ENCODE measurements at regions not wholly inside any gene's neighbourhood (a gene's known extent, or its start where the extent isn't known, plus 50 kb on each side); places are given as distances from the start of the nearest gene placed in this dataset.
A peak's percentile ranks its signal among the peaks of the same experiment; 100 is the strongest.

DNA sequence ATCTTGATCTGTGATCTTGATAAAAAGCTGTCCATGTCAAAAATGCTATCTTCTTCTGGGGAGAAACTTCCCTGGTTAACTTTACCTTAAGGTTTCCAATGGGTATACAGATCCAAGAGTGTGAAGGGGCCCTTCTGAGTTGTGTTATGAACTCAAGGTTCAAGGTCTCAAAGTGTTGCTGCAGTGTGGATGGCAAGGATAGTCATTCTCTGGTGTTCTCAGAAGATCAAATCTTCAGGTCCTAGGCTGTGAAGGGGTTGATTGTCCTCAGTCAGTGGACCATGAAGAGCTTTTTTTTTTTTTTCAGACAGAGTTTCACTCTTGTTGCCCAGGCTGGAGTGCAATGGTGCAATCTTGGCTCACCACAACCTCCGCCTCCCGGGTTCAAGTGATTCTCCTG, 114.4 kb downstream of the SPTSSA start:
- DNase-seq: no peak

DNA sequence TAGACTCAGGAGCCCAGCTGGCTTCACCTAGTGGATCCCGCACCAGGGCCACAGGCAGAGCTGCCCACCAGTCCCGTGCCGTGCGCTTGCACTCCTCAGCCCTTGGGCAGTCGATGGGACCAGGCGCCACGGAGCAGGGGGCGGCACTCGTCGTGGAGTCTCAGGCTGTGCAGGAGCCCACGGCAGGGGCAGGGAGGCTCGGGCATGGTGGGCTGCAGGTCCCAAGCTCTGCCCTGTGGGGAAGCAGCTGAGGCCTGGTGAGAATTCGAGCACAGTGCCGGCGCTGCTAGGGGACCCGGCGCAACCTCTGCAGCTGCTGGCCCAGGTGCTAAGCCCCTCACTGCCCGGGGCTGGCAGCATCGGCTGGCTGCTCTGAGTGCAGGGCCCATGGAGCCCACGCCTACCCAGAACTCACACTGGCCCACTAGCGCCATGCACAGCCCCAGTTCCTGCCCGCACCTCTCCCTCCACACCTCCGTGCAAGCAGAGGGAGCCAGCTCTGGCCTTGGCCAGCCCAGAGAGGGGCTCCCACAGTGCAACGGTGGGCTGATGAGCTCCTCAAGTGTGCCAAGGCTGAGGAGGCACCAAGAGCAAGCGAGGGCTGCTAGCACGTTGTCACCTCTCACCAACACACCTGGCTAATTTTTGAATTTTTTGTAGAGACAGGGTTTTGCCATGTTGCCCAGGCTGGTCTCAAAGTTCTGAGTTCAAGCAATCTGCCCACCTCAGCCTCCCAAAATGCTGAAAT, 116.1 kb downstream of the SPTSSA start:
- DNase-seq: no peak

GRCh38 chr14:34344318-34344717, 117.7 kb downstream of the SPTSSA start:
- no peak for DNase-seq

- DNase-seq: no peak
Observed at GRCh38 chr14:34340025-34340625, 121.9 kb downstream of the SPTSSA start.

GRCh38 chr14:34338056-34338455, 124.0 kb downstream of the SPTSSA start:
- no peak for DNase-seq

DNA sequence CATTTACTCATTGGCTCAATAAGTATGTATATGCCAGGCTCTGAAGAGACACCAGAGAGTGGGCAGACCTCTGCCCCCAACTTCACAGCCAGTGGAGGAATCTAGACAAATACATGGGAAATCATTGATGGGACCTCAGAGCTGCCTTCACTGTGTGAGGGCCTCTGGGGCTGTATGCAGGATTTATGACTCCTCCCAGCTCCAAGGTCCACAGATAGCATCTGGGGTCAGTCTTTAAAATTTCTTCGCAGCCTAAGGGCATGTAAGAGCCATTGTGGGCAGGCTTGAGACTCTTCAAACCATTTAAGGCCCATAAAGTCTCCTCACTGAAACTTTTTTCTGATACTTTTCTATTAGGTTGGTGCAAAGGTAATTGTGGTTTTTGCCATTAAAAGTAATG, 125.5 kb downstream of the SPTSSA start:
- no peak for DNase-seq

DNA sequence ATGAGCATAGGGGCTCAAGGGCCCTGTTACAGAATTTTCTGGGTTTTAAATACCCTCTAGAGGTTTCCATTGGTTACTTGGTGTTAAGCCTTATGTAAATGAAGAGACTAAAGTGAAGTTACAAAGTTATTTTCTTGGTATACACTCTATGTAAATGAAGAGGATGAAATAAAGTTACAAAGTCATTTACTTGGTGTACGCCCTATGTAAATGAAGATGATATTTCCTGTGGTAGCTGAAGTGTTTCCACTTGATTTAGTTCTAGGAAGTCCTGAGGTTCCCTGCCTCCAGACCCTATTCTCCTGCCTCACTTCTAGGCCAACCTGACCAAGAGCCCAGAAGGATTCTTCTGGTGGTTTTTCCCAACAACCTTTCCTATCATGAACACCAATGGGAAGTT, 126.1 kb downstream of the SPTSSA start:
- no peak for DNase-seq

- no peak for DNase-seq
Observed at GRCh38 chr14:34334329-34334728, 127.7 kb downstream of the SPTSSA start.

- DNase-seq: peak; percentile 25
Observed at GRCh38 chr14:34331728-34332623, 130.1 kb downstream of the SPTSSA start.

- no peak for DNase-seq
Observed at GRCh38 chr14:34330846-34331245, 131.2 kb downstream of the SPTSSA start.

DNA sequence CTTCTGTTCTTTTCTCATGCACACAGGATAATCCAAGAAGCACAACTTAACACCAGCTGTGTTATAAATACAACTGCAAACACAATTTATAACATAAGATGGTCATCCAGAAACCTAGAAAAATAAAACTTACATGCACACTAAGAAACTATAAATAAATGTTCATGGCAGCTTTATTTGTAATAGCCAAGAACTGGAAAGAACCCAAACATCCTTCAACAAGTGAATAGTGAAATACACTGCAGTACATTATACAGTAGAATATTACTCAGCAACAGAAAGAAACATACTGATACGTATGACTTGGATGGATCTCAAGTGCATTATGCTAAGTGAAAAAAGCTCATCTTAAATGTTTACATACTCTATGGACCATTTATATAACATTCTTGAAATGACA, 132.7 kb downstream of the SPTSSA start:
- DNase-seq: no peak

DNA sequence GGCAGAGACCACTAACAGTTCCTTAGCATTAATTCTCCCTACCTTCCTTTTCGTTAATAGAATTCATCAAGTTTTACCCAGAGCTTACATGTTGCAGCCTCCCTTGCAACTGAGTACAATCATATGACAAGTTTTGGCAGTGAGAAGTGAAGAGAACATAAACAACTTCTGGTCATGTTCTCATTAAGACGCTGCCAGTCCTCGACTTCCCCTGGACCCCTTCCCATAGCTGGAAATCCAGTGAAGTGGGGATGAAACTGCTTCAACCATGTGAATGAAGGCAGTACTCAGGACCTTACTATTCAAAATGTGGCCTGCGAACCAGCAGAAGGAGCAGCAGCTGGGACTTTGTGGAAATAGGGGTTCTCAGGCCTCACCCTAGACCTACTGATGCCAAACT, 133.9 kb downstream of the SPTSSA start:
- DNase-seq: no peak

DNA sequence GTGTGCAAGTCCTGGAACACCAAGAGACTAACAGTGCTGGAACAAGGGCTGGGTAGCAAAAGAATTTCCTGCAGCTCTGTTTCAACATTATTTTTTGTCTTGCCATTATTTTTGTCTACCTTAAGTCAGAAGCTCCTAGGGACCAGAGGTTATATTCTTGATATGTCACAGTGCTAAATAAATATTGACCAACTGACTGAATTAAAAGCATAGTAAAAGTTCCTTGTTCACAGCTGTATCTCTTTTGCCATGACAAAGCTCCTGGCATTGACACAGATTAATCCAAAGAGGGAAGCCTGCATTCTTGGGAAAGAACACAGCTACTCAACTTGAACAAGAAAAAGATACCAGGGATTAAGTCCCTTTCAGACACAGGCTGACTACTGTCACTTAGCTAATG, 136.5 kb downstream of the SPTSSA start:
- no peak for DNase-seq

DNA sequence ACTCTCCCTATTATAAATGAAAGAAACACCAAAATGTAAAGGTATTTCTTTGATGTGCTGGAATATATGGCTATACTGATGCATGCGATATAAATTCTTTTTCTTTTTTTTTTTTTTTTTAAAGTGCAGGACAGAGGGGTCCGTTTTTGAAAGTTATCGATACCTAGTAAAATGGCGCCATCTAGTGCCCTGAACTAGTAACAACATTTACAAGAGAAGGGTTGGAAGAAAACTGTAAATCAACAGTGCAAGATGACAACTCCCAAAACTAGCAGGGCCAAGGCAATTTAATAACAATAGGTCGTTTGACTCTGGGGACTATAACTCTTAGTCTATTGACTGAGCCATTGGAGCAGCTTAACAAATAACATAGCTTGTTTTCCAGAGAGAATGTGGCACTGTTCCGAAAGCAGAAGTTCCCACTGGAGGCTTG, 137.7 kb downstream of the SPTSSA start:
- DNase-seq: peak; percentile 82

DNA sequence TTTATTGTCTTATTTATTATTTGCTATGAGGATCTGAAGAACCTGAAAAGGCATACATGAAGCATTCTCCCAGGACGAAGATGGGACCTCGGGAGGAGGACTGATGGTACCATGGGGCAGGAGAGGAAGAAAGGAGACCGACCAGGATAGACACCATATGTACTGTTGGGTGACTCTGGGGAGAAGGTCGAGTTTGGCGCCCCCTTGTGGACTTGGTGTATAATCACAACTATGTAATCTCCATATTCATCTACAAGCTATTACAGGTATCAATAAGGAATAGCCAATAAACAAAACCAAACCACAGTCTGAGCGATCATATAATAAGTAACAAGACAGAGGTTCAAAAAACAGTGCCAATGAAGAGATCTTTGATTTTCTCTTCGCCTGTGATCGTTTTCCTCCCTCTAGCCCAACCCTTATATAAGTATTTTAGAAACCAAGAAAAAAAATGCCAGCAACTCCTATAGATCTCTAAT, 139.1 kb downstream of the SPTSSA start:
- DNase-seq: peak; percentile 73

GRCh38 chr14:34319140-34319539, 142.9 kb downstream of the SPTSSA start:
- no peak for DNase-seq

GRCh38 chr14:34318014-34318413, 144.0 kb downstream of the SPTSSA start:
- no peak for DNase-seq

DNA sequence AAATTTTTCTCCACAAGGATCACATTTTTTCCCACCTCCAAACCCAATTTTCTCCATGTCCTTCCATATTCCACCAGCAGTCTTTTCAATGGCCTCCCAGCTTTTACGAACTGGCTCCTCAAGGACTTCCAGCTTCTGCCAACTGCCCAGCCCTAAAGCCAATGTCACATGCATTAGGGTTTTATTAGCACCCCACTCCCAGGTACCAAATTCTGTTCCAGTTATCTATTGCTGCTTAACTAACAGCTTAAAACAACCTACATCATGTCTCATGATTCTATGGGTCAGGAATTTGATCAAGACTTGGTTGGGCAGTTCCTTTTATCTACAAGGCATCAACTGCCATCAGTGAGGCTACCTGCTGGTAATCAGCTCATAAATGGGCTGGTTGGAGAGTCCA, 151.3 kb downstream of the SPTSSA start:
- DNase-seq: no peak

- no peak for DNase-seq
Observed at GRCh38 chr14:34303811-34304210, 158.2 kb downstream of the SPTSSA start.

DNA sequence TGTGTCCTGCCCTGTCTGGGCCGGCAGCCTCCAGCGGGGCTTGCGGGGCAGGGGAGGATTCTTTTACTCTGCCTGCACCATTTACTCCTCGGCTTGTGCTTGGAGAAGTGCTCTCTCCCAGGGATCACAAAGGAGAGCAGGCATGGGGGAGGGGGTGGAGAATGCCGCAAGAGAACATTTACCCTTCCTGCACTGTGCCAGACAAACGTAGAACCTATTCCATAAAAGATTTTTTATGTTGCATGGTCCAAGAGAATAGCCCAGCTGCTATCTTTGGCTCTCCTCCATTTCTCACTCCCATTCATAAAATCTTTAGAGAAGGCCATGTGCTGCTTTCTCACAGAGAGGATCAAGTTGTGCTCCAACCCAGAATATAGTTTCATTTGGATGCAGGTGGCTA, 159.4 kb downstream of the SPTSSA start:
- DNase-seq: peak; percentile 37

GRCh38 chr14:34300882-34301734, 160.9 kb downstream of the SPTSSA start:
- DNase-seq: peak; percentile 67

- no peak for DNase-seq
Observed at GRCh38 chr14:34300330-34300729, 161.7 kb downstream of the SPTSSA start.

DNA sequence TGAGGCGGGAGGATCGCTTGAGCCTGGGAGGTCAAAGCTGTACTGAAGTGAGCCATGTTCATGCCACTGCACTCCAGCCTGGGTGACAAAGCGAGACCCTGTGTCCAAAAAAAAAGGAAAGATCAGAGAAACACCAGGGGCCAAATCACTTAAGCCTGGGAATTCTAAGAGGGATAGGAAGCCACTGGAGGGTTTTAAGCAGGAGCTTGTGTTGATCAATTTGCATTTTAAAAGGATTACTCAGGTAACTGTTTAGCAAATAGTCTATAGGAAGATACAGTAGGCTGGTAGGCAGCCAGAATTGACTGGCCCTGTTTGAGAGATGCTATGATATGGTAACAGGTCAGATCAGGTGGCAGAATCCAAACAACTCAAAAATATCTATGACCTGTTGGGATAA, 162.7 kb downstream of the SPTSSA start:
- DNase-seq: no peak
